C1 segment of cervical spinal cord (tissue), 14 donors: ENCODE measurements at regions not wholly inside any gene's neighbourhood (a gene's known extent, or its start where the extent isn't known, plus 50 kb on each side); places are given as distances from the start of the nearest gene placed in this dataset.

Experiments
- DNase-seq, 14 donors: peaks; one replicate each; lab custom pipeline; 2025; lab: John Stamatoyannopoulos, UW

GRCh38 chr19:30152510-30153291 lies 210.7 kb downstream of the URI1 start:
- DNase-seq = no peak

DNA sequence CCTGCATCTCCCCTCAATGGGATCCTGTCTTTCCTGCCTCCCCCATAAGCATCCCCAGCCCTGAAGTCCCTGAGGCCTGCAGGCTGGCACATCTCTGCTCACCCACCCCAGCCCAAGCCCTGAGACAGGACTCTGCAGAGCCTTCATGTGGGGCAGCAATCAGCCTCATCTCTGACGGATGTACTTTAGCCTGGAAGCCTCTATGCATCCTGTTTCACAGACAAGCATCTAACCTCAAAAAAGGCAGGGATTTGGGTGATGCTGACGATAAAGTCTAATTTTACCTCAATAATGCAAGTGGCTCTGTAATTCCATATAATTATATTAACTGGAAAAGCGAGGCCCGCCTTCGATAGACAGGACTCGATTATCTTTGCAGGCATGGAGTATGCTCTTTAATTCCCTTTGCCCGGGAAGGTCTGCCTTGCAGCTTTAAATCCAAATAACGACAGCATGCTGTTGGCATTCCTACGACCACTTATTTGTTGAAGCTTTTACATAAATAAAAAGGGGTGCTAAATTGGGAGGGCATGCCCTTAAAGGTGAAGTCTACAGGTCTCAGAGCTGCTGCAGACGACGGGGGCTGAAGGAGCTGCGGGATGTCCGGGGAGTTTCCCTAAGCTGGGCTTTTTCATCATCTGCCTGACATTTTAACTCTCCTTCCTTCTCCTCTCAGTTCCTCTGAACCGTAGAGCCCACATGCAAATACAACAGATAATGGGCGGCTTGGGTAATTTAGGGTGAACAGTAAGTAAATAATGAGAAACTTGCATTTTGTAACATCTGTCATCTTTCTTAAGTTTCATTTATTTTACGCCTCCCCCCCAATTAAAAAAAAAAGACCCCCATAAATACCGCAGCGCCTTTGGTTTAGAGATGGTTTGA lies 211.5 kb downstream of the URI1 start:
- DNase-seq = no peak

DNA sequence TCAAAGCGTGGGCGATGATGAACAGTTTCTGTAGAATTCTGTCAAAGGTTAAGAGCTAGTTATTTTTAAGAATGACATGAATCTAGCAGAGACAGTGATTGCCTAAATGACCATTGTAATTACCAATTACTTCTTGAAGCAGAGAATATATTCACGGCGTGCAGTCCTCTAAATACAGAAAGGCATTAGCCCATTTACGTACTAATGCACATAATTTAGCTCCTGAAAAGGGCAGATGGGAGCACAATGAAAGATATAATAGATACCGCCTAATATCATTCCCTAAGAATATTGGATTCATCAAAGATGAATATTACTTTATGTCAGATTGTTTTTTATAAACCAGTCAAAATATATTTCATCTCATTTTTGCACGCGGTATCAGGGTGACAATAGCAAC lies 212.4 kb downstream of the URI1 start:
- DNase-seq = no peak

- no peak for DNase-seq
Measured at GRCh38 chr19:30155381-30156200, 213.6 kb downstream of the URI1 start.

DNA sequence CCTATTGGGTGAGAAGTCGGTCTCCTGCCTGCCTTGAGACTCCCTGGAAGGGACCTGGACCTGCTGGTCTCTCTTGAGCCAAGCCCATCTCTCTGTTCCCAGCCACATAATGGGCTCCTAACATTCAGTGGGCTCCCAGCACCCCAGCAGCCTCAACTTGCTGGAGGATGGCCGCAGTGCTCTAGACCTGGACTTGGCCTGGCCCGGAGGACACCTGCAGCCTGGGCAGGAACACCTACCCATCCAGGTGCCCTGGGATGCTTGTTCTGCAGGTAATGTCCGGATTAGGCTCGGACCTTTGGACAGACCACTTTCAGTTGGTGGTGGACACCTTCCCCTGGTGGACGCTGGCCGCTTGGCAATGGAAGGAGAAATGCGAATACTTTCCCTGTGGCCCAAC lies 214.6 kb downstream of the URI1 start:
- DNase-seq = no peak

- no peak for DNase-seq
Measured at GRCh38 chr19:30158067-30158892, 213.9 kb upstream of the ZNF536 start.

DNA sequence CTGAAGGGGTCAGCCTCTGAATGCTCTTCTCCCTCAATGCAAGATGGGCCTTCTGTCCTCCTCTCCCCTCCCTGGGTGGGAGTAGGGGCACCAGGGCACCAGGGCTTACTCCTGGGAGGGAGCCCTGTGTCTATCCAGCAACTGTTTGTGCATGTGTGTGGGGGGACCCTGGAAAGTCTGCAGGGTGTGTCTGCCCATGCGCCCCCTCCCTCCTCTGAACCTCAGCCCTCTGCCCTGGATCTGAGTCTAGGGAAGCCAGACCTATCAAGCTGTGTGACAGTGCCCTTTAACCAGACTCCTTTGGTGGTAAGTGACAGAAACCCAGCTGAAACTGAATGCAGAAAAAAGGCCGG lies 213.3 kb upstream of the ZNF536 start:
- no peak for DNase-seq

DNA sequence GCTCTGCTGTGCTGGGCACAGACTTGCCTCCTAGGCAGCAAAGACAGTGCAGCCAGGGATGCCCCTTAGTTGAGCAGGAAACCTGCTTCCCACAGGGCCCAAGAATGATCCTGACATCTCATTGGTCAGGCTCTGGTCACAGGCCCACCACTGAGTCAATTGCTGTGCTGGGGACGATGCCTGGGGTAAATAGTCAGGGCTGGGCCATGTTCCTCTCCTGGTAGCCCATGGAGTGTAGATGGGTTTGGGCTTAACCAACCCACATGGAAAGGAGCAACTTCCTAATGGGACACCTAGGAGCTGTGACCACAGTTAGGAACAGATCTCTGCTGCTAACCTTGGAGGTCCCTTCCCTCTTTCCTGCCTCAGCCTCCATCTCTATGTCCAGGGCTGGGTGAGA lies 212.5 kb upstream of the ZNF536 start:
- DNase-seq = no peak

DNA sequence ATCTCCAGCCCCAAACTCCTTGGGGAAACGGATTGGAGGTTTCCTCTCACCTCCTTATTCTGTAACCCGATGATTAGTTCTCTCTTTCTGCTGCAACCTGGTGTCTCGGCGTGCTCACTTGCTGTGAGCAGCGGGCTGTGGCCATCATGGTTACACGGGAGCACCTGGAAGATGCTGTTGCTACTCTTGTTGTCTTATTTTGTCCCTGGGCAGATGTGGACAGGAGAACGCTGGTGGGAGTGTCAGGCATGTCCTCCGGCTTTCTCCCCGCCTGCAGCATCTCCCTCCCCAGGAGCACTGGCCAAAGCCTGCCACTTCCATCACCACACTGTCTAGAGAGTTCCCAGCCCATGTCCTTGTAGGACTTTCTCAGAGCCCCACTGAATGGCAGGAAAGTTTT lies 211.8 kb upstream of the ZNF536 start:
- no peak for DNase-seq

GRCh38 chr19:30161021-30161655 lies 211.0 kb upstream of the ZNF536 start:
- DNase-seq = no peak

DNA sequence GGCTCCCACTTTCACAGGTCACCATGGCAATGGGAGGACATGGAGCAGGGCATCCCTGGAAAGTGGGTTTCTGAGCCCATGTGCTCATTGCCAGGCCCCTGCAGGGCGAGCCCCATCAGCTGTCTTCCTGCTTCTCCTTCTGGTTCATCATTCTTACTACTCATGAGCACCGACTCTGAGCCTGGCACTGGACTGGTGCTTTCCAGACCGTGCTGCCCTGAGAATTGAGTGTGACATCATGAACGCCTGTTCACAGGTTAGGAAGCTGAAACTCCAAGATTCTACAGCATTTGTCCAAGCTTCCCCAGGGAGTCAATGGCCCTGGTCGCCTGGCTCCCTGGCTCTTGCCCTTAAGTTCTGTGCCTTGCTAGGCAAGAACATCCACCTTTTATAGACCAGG lies 210.4 kb upstream of the ZNF536 start:
- no peak for DNase-seq

GRCh38 chr19:30162718-30163117 lies 209.5 kb upstream of the ZNF536 start:
- DNase-seq = no peak

- DNase-seq = no peak
Measured at GRCh38 chr19:30163663-30164062, 208.5 kb upstream of the ZNF536 start.

- DNase-seq = no peak
Measured at GRCh38 chr19:30165228-30165813, 206.9 kb upstream of the ZNF536 start.

DNA sequence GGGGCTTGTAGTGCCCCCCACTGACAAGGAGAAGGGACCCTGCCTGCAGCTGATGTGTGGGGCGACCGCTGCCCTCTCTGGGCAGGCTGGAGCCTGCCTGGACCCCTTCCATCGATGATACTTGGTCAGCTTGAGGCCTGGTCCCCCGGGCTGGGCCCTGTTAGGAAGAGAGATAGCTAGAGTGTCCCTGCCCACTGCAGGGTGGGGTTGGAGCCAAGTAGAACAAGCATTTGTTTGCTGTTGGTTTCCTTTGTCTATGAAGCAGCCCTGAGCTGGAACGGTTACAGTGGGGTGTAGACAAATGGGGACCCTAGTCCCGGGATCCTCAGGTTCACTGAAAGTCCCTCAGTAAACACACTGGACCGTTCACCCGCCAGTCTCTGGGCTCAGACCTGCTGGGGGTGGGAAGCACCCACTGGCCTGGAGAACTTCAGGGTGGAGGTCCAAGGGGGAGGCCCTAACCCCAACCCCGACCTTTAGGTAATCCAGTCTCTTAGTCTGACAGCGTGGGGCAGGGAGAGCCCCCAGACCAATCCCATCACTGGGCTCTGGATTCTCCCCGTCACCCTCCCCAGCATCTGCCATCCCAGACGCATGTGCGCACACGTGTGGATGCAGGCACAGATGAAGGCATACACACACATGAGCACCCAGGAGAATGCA lies 204.8 kb upstream of the ZNF536 start:
- DNase-seq = no peak

- no peak for DNase-seq
Measured at GRCh38 chr19:30167976-30168635, 204.1 kb upstream of the ZNF536 start.

- no peak for DNase-seq
Measured at GRCh38 chr19:30168760-30169159, 203.4 kb upstream of the ZNF536 start.

GRCh38 chr19:30169196-30169900 lies 202.8 kb upstream of the ZNF536 start:
- no peak for DNase-seq

DNA sequence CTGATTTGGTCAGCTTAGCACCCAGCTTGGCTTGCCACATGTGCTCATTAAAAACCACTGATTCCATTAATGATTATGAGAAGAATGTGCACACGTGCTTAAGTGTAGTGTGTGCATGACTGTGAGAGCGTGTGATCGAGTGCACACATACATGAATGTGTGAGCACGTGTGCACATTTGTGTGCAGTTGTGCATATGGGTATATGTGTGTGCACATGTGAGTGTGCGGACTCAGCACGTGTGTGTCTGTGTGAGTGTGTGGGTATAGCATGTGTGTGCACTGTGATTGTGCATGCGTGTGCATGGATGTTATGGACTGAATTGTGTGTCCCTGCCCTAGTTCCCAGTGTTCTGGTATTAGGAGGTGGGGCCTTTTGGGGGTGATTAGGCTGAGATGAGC lies 202.1 kb upstream of the ZNF536 start:
- DNase-seq = no peak
